SK-N-SH (cell line): ENCODE measurements at regions not wholly inside any gene's neighbourhood (a gene's known extent, or its start where the extent isn't known, plus 50 kb on each side); places are given as distances from the start of the nearest gene placed in this dataset.

ENCODE experiments used
- EP300 ChIP-seq, 2 experiments: IDR thresholded peaks; 2 replicates each; pipeline versions ENCODE4 v1.4.0 to v1.6.1; 2012; ENCODE audit warnings: borderline replicate concordance in 1 of 2, low read depth in 1 of 2, low read length in 1 of 2
- JUND ChIP-seq: IDR thresholded peaks from 2 replicates; pipeline ENCODE4 v1.4.0; 2012
- POLR2AphosphoS5 ChIP-seq: IDR thresholded peaks from 2 replicates; pipeline ENCODE4 v1.6.1; 2012; ENCODE audit warnings: low read depth, low read length
- RAD21 ChIP-seq: IDR thresholded peaks from 2 replicates; pipeline ENCODE4 v1.6.1; 2012; ENCODE audit warnings: mild to moderate bottlenecking, low read length
- TEAD4 ChIP-seq: IDR thresholded peaks from 2 replicates; pipeline ENCODE4 v1.4.0; 2012; ENCODE audit warnings: mild to moderate bottlenecking, borderline replicate concordance; ENCODE audit not compliant: insufficient read depth
- YY1 ChIP-seq: IDR thresholded peaks from 2 replicates; pipeline ENCODE4 v1.4.0; 2012; ENCODE audit warnings: low read depth, mild to moderate bottlenecking
- TF ChIP-seq, protein P1 (sequence below): fragments of 200-600 bp; sonication (generic); IDR thresholded peaks from 2 replicates; pipeline ENCODE4 v1.6.1; 2017; ENCODE audit warnings: antibody characterized with exemption, mild to moderate bottlenecking, moderate library complexity

DNA sequence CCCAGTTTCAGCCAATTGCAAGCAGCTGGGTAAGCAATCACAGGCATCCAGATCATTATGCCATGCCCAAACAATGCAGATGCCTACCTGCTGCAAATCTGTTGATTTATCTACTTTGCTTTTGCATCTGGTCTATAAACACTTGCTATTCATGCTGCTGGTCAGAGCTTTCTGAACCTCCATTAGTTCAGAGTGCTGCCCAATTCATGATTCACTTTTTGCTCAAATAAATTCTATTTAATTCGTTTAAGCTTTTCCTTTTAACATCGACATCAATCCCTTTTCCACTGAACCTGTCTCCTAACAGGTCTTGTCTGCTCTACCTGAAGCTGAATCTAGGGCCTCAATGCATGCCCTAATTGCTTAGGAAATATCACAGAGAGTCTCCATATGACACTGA is 99.4 kb upstream of the C1orf87 start:
- TF ChIP-seq, protein P1, sequence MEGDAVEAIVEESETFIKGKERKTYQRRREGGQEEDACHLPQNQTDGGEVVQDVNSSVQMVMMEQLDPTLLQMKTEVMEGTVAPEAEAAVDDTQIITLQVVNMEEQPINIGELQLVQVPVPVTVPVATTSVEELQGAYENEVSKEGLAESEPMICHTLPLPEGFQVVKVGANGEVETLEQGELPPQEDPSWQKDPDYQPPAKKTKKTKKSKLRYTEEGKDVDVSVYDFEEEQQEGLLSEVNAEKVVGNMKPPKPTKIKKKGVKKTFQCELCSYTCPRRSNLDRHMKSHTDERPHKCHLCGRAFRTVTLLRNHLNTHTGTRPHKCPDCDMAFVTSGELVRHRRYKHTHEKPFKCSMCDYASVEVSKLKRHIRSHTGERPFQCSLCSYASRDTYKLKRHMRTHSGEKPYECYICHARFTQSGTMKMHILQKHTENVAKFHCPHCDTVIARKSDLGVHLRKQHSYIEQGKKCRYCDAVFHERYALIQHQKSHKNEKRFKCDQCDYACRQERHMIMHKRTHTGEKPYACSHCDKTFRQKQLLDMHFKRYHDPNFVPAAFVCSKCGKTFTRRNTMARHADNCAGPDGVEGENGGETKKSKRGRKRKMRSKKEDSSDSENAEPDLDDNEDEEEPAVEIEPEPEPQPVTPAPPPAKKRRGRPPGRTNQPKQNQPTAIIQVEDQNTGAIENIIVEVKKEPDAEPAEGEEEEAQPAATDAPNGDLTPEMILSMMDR, result no peak
- TF ChIP-seq TEAD4, result no peak
- no peak for TF ChIP-seq YY1
- no peak for TF ChIP-seq POLR2AphosphoS5
- no peak for TF ChIP-seq EP300 (IDR thresholded peaks at IDR 0.05; ENCODE audit: borderline replicate concordance in 1 of 2, low read depth in 1 of 2, low read length in 1 of 2)
- no peak for TF ChIP-seq JUND
- TF ChIP-seq RAD21, result no peak
